ENCODE measurements at regions not wholly inside any gene's neighbourhood (a gene's known extent, or its start where the extent isn't known, plus 50 kb on each side); places are given as distances from the start of the nearest gene placed in this dataset.

GRCh38 chr9:118192807-118193206 is 488.6 kb downstream of the TLR4 start:
- TF ChIP-seq POLR2A (IDR thresholded peaks at IDR 0.05) = no peak
- TF ChIP-seq CTCF (IDR thresholded peaks at IDR 0.05) = no peak

Measured in adrenal gland (tissue), 5 donors.